LNCAP (cell line): ENCODE measurements at regions not wholly inside any gene's neighbourhood (a gene's known extent, or its start where the extent isn't known, plus 50 kb on each side); places are given as distances from the start of the nearest gene placed in this dataset.

Source experiments
- CTCF ChIP-seq: fragments of 450-650 bp; IDR thresholded peaks from 2 replicates; pipeline ENCODE4 v1.5.1; 2017; ENCODE audit warnings: mild to moderate bottlenecking

- no peak for TF ChIP-seq CTCF
Observed at GRCh38 chr5:133749331-133749985, 137.1 kb upstream of the FSTL4 start.

- no peak for TF ChIP-seq CTCF
Observed at GRCh38 chr5:133746834-133747233, 134.5 kb upstream of the FSTL4 start.

- TF ChIP-seq CTCF = no peak
Observed at GRCh38 chr5:133744960-133745308, 132.6 kb upstream of the FSTL4 start.

- TF ChIP-seq CTCF = no peak
Observed at GRCh38 chr5:133744051-133744959, 132.0 kb upstream of the FSTL4 start.

- no peak for TF ChIP-seq CTCF
Observed at GRCh38 chr5:133742431-133742988, 130.2 kb upstream of the FSTL4 start.

- TF ChIP-seq CTCF = no peak
Observed at GRCh38 chr5:133741818-133742355, 129.5 kb upstream of the FSTL4 start.

GRCh38 chr5:133741396-133741795 is 129.1 kb upstream of the FSTL4 start:
- TF ChIP-seq CTCF = no peak
